ENCODE measurements at regions not wholly inside any gene's neighbourhood (a gene's known extent, or its start where the extent isn't known, plus 50 kb on each side); places are given as distances from the start of the nearest gene placed in this dataset.

- intact Hi-C loops (cut with micrococcal nuclease; ENCODE audit: unreplicated experiment), result no loop called here
- BruUV-seq (replicated peaks), result no TSS peak
- Histone ChIP-seq H3K4me2 (no peak overlapping the region), H4K20me1 (ENCODE audit: insufficient read depth) (no peaks in the 10 kb centered on the region), H3F3A (ENCODE audit: insufficient read depth, low read depth) (no peaks in the 10 kb centered on the region), H3K9me2 (ENCODE audit: insufficient read depth) (0 out of 2 replicates have a peak, but pooled peaks cover 3% of the 10 kb centered on the region), H3K36me3 (ENCODE audit: low read depth) (no peaks in the 10 kb centered on the region), H3K27me3 (ENCODE audit: insufficient read depth, low read depth) (no peaks in the 10 kb centered on the region), H3K27ac (no peak overlapping the region), H3K4me3 (no peak overlapping the region), H3K4me1 (replicated peaks; ENCODE audit: insufficient read depth) (no peaks in the 10 kb centered on the region), H3K9me3 (ENCODE audit: insufficient read depth, low read depth) (no peaks in the 10 kb centered on the region), H3K79me2 (ENCODE audit: low read depth) (no peaks in the 10 kb centered on the region), H2AFZ (no peak overlapping the region)
- no peak for TF ChIP-seq CTCF (conservative IDR thresholded peaks at IDR 0.05)
- TF ChIP-seq EZH2 (IDR thresholded peaks at IDR 0.05; ENCODE audit: low read depth), result no peak
- POLR2A ChIA-PET (ENCODE audit: unreplicated experiment), result no interaction called here
- DNase-seq, result no peak
- CTCF ChIA-PET, result no interaction called here
Measured at GRCh38 chr15:87387766-87388165, 868.8 kb downstream of the NTRK3 start.

DNA sequence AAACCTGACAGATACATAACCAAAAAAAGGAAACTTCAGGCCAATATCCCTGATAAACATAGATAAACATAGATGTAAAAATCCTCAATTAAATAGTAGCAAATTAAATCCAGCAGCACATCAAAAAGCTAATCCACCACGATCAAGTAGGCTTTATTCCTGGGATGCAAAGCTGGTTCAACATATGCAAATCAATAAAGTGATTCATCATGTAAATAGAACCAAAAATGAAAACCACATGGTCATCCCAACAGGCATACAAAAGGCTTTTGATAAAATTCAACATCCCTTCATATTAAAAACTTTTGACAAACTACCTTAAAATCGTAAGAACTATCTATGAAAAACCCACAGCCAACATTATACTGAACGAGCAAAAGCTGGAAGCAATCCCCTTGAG is 882.2 kb downstream of the NTRK3 start:
- no peak for TF ChIP-seq CTCF (conservative IDR thresholded peaks at IDR 0.05)
- no peak for TF ChIP-seq EZH2 (IDR thresholded peaks at IDR 0.05; ENCODE audit: low read depth)
- Histone ChIP-seq H3F3A (ENCODE audit: insufficient read depth, low read depth) (0 out of 2 replicates have a peak, but pooled peaks cover 3% of the 10 kb centered on the region), H3K9me2 (ENCODE audit: insufficient read depth) (no peaks in the 10 kb centered on the region), H2AFZ (no peak overlapping the region), H3K27me3 (ENCODE audit: insufficient read depth, low read depth) (no peaks in the 10 kb centered on the region), H3K9me3 (ENCODE audit: insufficient read depth, low read depth) (no peaks in the 10 kb centered on the region), H3K27ac (no peak overlapping the region), H3K4me3 (no peak overlapping the region), H3K4me2 (no peak overlapping the region), H3K4me1 (replicated peaks; ENCODE audit: insufficient read depth) (no peaks in the 10 kb centered on the region), H4K20me1 (ENCODE audit: insufficient read depth) (no peaks in the 10 kb centered on the region), H3K36me3 (ENCODE audit: low read depth) (no peaks in the 10 kb centered on the region), H3K79me2 (ENCODE audit: low read depth) (no peaks in the 10 kb centered on the region)
- ChIA-PET POLR2A (ENCODE audit: unreplicated experiment) (no interaction called here), CTCF (no interaction called here)
- BruUV-seq (replicated peaks), result no TSS peak
- intact Hi-C loops (cut with micrococcal nuclease; ENCODE audit: unreplicated experiment), result no loop called here
- no peak for DNase-seq

GRCh38 chr15:87369269-87369668 is 887.3 kb downstream of the NTRK3 start:
- POLR2A ChIA-PET (ENCODE audit: unreplicated experiment), result interaction anchor here (0.5 kb wide), 1 partner anchor 500 kb away, joined by 3 read pairs; no protein-coding TSS in a partner anchor
- intact Hi-C loops (cut with micrococcal nuclease; ENCODE audit: unreplicated experiment), result no loop called here
- H3K4me1 ChIP-seq (replicated peaks; ENCODE audit: insufficient read depth), result 0 out of 2 replicates have a peak, but pooled peaks cover 6% of the 10 kb centered on the region
- H3K9me3 ChIP-seq (ENCODE audit: insufficient read depth, low read depth), result no peaks in the 10 kb centered on the region
- H3K4me2 ChIP-seq, result no peak overlapping the region
- H3K4me3 ChIP-seq, result no peak overlapping the region
- H3K79me2 ChIP-seq (ENCODE audit: low read depth), result no peaks in the 10 kb centered on the region
- no peak overlapping the region for H3K27ac ChIP-seq
- no peaks in the 10 kb centered on the region for H3K9me2 ChIP-seq (ENCODE audit: insufficient read depth)
- CTCF ChIA-PET, result no interaction called here
- TF ChIP-seq EZH2 (IDR thresholded peaks at IDR 0.05; ENCODE audit: low read depth) (no peak), CTCF (conservative IDR thresholded peaks at IDR 0.05) (no peak)
- no peaks in the 10 kb centered on the region for H4K20me1 ChIP-seq (ENCODE audit: insufficient read depth)
- no peak overlapping the region for H2AFZ ChIP-seq
- H3K36me3 ChIP-seq (ENCODE audit: low read depth), result no peaks in the 10 kb centered on the region
- no TSS peak for BruUV-seq (replicated peaks)
- H3K27me3 ChIP-seq (ENCODE audit: insufficient read depth, low read depth), result no peaks in the 10 kb centered on the region
- H3F3A ChIP-seq (ENCODE audit: insufficient read depth, low read depth), result 0 out of 2 replicates have a peak, but pooled peaks cover 3% of the 10 kb centered on the region
- peak; percentile 6 to 64 for DNase-seq

Measured in PC-9 (cell line).